ENCODE measurements at regions not wholly inside any gene's neighbourhood (a gene's known extent, or its start where the extent isn't known, plus 50 kb on each side); places are given as distances from the start of the nearest gene placed in this dataset.

GRCh38 chr15:61748529-61748928 is 311.7 kb downstream of the VPS13C start:
- FAIRE-seq, result no peak
- CTCF ChIA-PET, result no interaction called here
- no peak overlapping the region for H2AFZ ChIP-seq (ENCODE audit: low read depth, low read length)

GRCh38 chr15:61746589-61746988 is 313.7 kb downstream of the VPS13C start:
- Histone ChIP-seq H3K9ac (replicated peaks; ENCODE audit: extremely low read depth, insufficient read depth, low read length) (no peak overlapping the region), H3K4me2 (ENCODE audit: insufficient read depth, low read length) (no peak overlapping the region), H3K9me3 (replicated peaks; ENCODE audit: control insufficient read depth, insufficient read depth, low read length) (no peaks in the 10 kb centered on the region), H3K27ac (ENCODE audit: insufficient read depth, low read depth, low read length) (no peak overlapping the region), H3K79me2 (ENCODE audit: control insufficient read depth, insufficient read depth, low read length) (no peaks in the 10 kb centered on the region), H2AFZ (ENCODE audit: low read depth, low read length) (no peak overlapping the region), H3K27me3 (ENCODE audit: control insufficient read depth in 2 of 2, insufficient read depth in 2 of 2, low read length in 2 of 2) (no peaks in the 10 kb centered on the region), H4K20me1 (replicated peaks; ENCODE audit: control insufficient read depth, extremely low read depth, insufficient read depth, low read length) (no peaks in the 10 kb centered on the region), H3K4me1 (ENCODE audit: control insufficient read depth, extremely low read depth, insufficient read depth, low read length) (no peaks in the 10 kb centered on the region), H3K36me3 (ENCODE audit: control insufficient read depth in 2 of 2, extremely low read depth in 1 of 2, insufficient read depth in 2 of 2, low read length in 2 of 2) (no peaks in the 10 kb centered on the region), H3K4me3 (replicated peaks in 1 of 3; ENCODE audit: insufficient read depth in 1 of 3, low read depth in 1 of 3, low read length in 3 of 3) (no peak overlapping the region), H3K9me1 (replicated peaks; ENCODE audit: control insufficient read depth, extremely low read depth, insufficient read depth, low read length) (no peaks in the 10 kb centered on the region)
- FAIRE-seq (no peak), DNase-seq (ENCODE audit: low read depth, low spot score) (no peak)
- no TSS peak for BruUV-seq (replicated peaks)
- ChIA-PET CTCF (no interaction called here), POLR2A (no interaction called here)
- no peak for TF ChIP-seq GATA2 (IDR thresholded peaks at IDR 0.05; ENCODE audit: insufficient read depth, insufficient read length, low read depth, low read length)
- no peak for TF ChIP-seq FOS (IDR thresholded peaks at IDR 0.05; ENCODE audit: borderline replicate concordance, insufficient read depth, low read length)
- no peak for TF ChIP-seq POLR2AphosphoS5 (IDR thresholded peaks at IDR 0.05; ENCODE audit: insufficient read depth, low read depth, low read length)
- no peak for TF ChIP-seq JUN (IDR thresholded peaks at IDR 0.05; ENCODE audit: borderline replicate concordance, insufficient read depth, insufficient read length, low read depth)
- TF ChIP-seq CTCF (IDR thresholded peaks at IDR 0.05; ENCODE audit: extremely low read depth in 1 of 2, insufficient read depth in 1 of 2, low read depth in 1 of 2, low read length in 2 of 2), result no peak
- TF ChIP-seq MYC (IDR thresholded peaks at IDR 0.05; ENCODE audit: low read depth, low read length), result no peak
- TF ChIP-seq POLR2A (IDR thresholded peaks at IDR 0.05; ENCODE audit: low read depth, low read length), result no peak
- no peak for TF ChIP-seq EZH2 (IDR thresholded peaks at IDR 0.05; ENCODE audit: borderline replicate concordance, low read depth, low read length, severe bottlenecking)
- no peak for TF ChIP-seq MAX (IDR thresholded peaks at IDR 0.05; ENCODE audit: insufficient read depth, insufficient read length)
- intact Hi-C loops (cut with micrococcal nuclease) (no loop called here), dilution Hi-C loops (cut with MboI; ENCODE audit: extremely low pct_ligation_motif_present, low sequenced_read_pairs) (no loop called here)

More at GRCh38 chr15:61748529-61748928, 311.7 kb downstream of the VPS13C start:
- Histone ChIP-seq H3K36me3 (ENCODE audit: control insufficient read depth in 2 of 2, extremely low read depth in 1 of 2, insufficient read depth in 2 of 2, low read length in 2 of 2) (no peaks in the 10 kb centered on the region), H3K79me2 (ENCODE audit: control insufficient read depth, insufficient read depth, low read length) (no peaks in the 10 kb centered on the region), H3K27me3 (ENCODE audit: control insufficient read depth in 2 of 2, insufficient read depth in 2 of 2, low read length in 2 of 2) (no peaks in the 10 kb centered on the region), H3K4me3 (replicated peaks in 1 of 3; ENCODE audit: insufficient read depth in 1 of 3, low read depth in 1 of 3, low read length in 3 of 3) (no peak overlapping the region), H3K9me1 (replicated peaks; ENCODE audit: control insufficient read depth, extremely low read depth, insufficient read depth, low read length) (no peaks in the 10 kb centered on the region), H3K9ac (replicated peaks; ENCODE audit: extremely low read depth, insufficient read depth, low read length) (no peak overlapping the region), H3K27ac (ENCODE audit: insufficient read depth, low read depth, low read length) (no peak overlapping the region), H3K9me3 (replicated peaks; ENCODE audit: control insufficient read depth, insufficient read depth, low read length) (no peaks in the 10 kb centered on the region), H3K4me1 (ENCODE audit: control insufficient read depth, extremely low read depth, insufficient read depth, low read length) (no peaks in the 10 kb centered on the region), H3K4me2 (ENCODE audit: insufficient read depth, low read length) (no peak overlapping the region), H4K20me1 (replicated peaks; ENCODE audit: control insufficient read depth, extremely low read depth, insufficient read depth, low read length) (no peaks in the 10 kb centered on the region)
- intact Hi-C loops (cut with micrococcal nuclease), result no loop called here
- POLR2A ChIA-PET, result no interaction called here
- no peak for DNase-seq (ENCODE audit: low read depth, low spot score)
- dilution Hi-C loops (cut with MboI; ENCODE audit: extremely low pct_ligation_motif_present, low sequenced_read_pairs), result no loop called here
- BruUV-seq (replicated peaks), result no TSS peak
- TF ChIP-seq FOS (IDR thresholded peaks at IDR 0.05; ENCODE audit: borderline replicate concordance, insufficient read depth, low read length), result no peak
- TF ChIP-seq MYC (IDR thresholded peaks at IDR 0.05; ENCODE audit: low read depth, low read length), result no peak
- no peak for TF ChIP-seq GATA2 (IDR thresholded peaks at IDR 0.05; ENCODE audit: insufficient read depth, insufficient read length, low read depth, low read length)
- no peak for TF ChIP-seq JUN (IDR thresholded peaks at IDR 0.05; ENCODE audit: borderline replicate concordance, insufficient read depth, insufficient read length, low read depth)
- TF ChIP-seq EZH2 (IDR thresholded peaks at IDR 0.05; ENCODE audit: borderline replicate concordance, low read depth, low read length, severe bottlenecking), result no peak
- TF ChIP-seq MAX (IDR thresholded peaks at IDR 0.05; ENCODE audit: insufficient read depth, insufficient read length), result no peak
- no peak for TF ChIP-seq POLR2A (IDR thresholded peaks at IDR 0.05; ENCODE audit: low read depth, low read length)
